MCF 10A (cell line): ENCODE measurements at regions not wholly inside any gene's neighbourhood (a gene's known extent, or its start where the extent isn't known, plus 50 kb on each side); places are given as distances from the start of the nearest gene placed in this dataset.

Experiments used
- BruUV-seq: library from RNA; stranded (reverse); fragments of 400-500 nt; replicated peaks from 2 replicates; lab custom pipeline; 2021; lab: Mats Ljungman, UMichigan
- CTCF ChIA-PET: fragments of 300-600 bp; sonication (Branson Sonifier 250); formaldehyde crosslinking; extraction: SDS; loops from one replicate; lab custom pipeline; 2021; ENCODE audit warnings: antibody characterized with exemption, inconsistent platforms; lab: Yijun Ruan, JAX
- POLR2A ChIA-PET: fragments of 300-600, 350-650 bp; sonication (Branson Sonifier 250); formaldehyde crosslinking; extraction: SDS; loops from one replicate; lab custom pipeline; 2020; ENCODE audit warnings: antibody characterized with exemption, inconsistent platforms; lab: Yijun Ruan, JAX
- DNase-seq: peaks from one replicate; pipeline ENCODE4 v3.0.0-alpha.2; 2018; ENCODE audit not compliant: unreplicated experiment
- H3K27ac Mint-ChIP-seq: one replicate; pipeline ENCODE4 v1.8.0; 2022; ENCODE audit warnings: mild to moderate bottlenecking, low read depth, mixed read lengths; ENCODE audit not compliant: unreplicated experiment
- H3K27me3 Mint-ChIP-seq: one replicate; pipeline ENCODE4 v1.8.0; 2022; ENCODE audit warnings: mixed read lengths; ENCODE audit not compliant: insufficient read depth, unreplicated experiment
- H3K36me3 Mint-ChIP-seq: one replicate; pipeline ENCODE4 v1.8.0; 2022; ENCODE audit warnings: mild to moderate bottlenecking, moderate library complexity, mixed read lengths; ENCODE audit not compliant: insufficient read depth, unreplicated experiment
- H3K4me1 Mint-ChIP-seq: one replicate; pipeline ENCODE4 v1.8.0; 2022; ENCODE audit warnings: mixed read lengths; ENCODE audit not compliant: insufficient read depth, unreplicated experiment
- H3K4me3 Mint-ChIP-seq: one replicate; pipeline ENCODE4 v1.8.0; 2022; ENCODE audit warnings: mild to moderate bottlenecking, moderate library complexity, mixed read lengths; ENCODE audit not compliant: unreplicated experiment
- H3K9me3 Mint-ChIP-seq: one replicate; pipeline ENCODE4 v1.8.0; 2022; ENCODE audit warnings: mixed read lengths; ENCODE audit not compliant: unreplicated experiment
- CTCF ChIP-seq: fragments of 200-600 bp; IDR thresholded peaks from one replicate; pipeline ENCODE4 v1.8.0; 2022; ENCODE audit warnings: antibody characterized with exemption, mild to moderate bottlenecking; ENCODE audit not compliant: unreplicated experiment
- intact Hi-C: fragments of 100-400 bp; cut with micrococcal nuclease; formaldehyde crosslinking; loops from 2 replicates; pipeline ENCODE4 v1.14.1; 2022

- no TSS peak for BruUV-seq
- DNase-seq = peak; percentile 11
- Mint-ChIP-seq H3K4me1 (no peaks in the 10 kb centered on the region), H3K36me3 (no peaks in the 10 kb centered on the region), H3K27me3 (peaks cover 27% of the 10 kb centered on the region), H3K9me3 (no peaks in the 10 kb centered on the region), H3K27ac (no peak overlapping the region), H3K4me3 (no peak overlapping the region)
- intact Hi-C loops = no loop called here
- ChIA-PET CTCF (interaction anchor here (0.6 to 1.4 kb wide), 10 partner anchors 9 to 1988 kb away, joined by 3 to 5 read pairs (median 4); no protein-coding TSS in a partner anchor), POLR2A (no interaction called here)
- TF ChIP-seq CTCF = no peak
Measured at GRCh38 chr13:95447814-95448213, 104.7 kb upstream of the CLDN10 start.

- no peaks in the 10 kb centered on the region for H3K36me3 Mint-ChIP-seq
- no peak overlapping the region for H3K4me3 Mint-ChIP-seq
- BruUV-seq = no TSS peak
- CTCF ChIA-PET = interaction anchor here (0.5 to 1.5 kb wide), 5 partner anchors 10 to 102 kb away, joined by 3 to 4 read pairs (median 3); no protein-coding TSS in a partner anchor
- no peak for TF ChIP-seq CTCF
- H3K9me3 Mint-ChIP-seq = no peaks in the 10 kb centered on the region
- DNase-seq = no peak
- intact Hi-C loops = no loop called here
- no peaks in the 10 kb centered on the region for H3K4me1 Mint-ChIP-seq
- H3K27me3 Mint-ChIP-seq = no peaks in the 10 kb centered on the region
- POLR2A ChIA-PET = interaction anchor here (0.5 kb wide), 1 partner anchor 281 kb away, joined by 3 read pairs; no protein-coding TSS in a partner anchor
- H3K27ac Mint-ChIP-seq = no peak overlapping the region
Measured at GRCh38 chr13:95451656-95452055, 100.9 kb upstream of the CLDN10 start.

- no peak for DNase-seq
- no peaks in the 10 kb centered on the region for H3K27me3 Mint-ChIP-seq
- no TSS peak for BruUV-seq
- ChIA-PET CTCF (interaction anchor here (1.0 kb wide), 2 partner anchors 9 to 32 kb away, joined by 3 read pairs; no protein-coding TSS in a partner anchor), POLR2A (no interaction called here)
- intact Hi-C loops = no loop called here
- no peaks in the 10 kb centered on the region for H3K36me3 Mint-ChIP-seq
- no peak overlapping the region for H3K27ac Mint-ChIP-seq
- H3K4me3 Mint-ChIP-seq = no peak overlapping the region
- no peaks in the 10 kb centered on the region for H3K4me1 Mint-ChIP-seq
- no peak for TF ChIP-seq CTCF
- no peaks in the 10 kb centered on the region for H3K9me3 Mint-ChIP-seq
Measured at GRCh38 chr13:95452375-95452774, 100.1 kb upstream of the CLDN10 start.

GRCh38 chr13:95455782-95456181 lies 96.7 kb upstream of the CLDN10 start:
- Mint-ChIP-seq H3K9me3 (peaks cover 14% of the 10 kb centered on the region), H3K27ac (no peak overlapping the region), H3K4me1 (no peaks in the 10 kb centered on the region), H3K4me3 (no peak overlapping the region), H3K27me3 (no peaks in the 10 kb centered on the region), H3K36me3 (no peaks in the 10 kb centered on the region)
- no peak for DNase-seq
- TF ChIP-seq CTCF = no peak
- ChIA-PET POLR2A (interaction anchor here (0.7 kb wide), 1 partner anchor 206 kb away, joined by 3 read pairs; no protein-coding TSS in a partner anchor), CTCF (interaction anchor here (0.8 to 1.1 kb wide), 2 partner anchors 331 to 1978 kb away, joined by 3 read pairs; no protein-coding TSS in a partner anchor)
- BruUV-seq = no TSS peak
- intact Hi-C loops = no loop called here
